ENCODE measurements at regions not wholly inside any gene's neighbourhood (a gene's known extent, or its start where the extent isn't known, plus 50 kb on each side); places are given as distances from the start of the nearest gene placed in this dataset.

DNA sequence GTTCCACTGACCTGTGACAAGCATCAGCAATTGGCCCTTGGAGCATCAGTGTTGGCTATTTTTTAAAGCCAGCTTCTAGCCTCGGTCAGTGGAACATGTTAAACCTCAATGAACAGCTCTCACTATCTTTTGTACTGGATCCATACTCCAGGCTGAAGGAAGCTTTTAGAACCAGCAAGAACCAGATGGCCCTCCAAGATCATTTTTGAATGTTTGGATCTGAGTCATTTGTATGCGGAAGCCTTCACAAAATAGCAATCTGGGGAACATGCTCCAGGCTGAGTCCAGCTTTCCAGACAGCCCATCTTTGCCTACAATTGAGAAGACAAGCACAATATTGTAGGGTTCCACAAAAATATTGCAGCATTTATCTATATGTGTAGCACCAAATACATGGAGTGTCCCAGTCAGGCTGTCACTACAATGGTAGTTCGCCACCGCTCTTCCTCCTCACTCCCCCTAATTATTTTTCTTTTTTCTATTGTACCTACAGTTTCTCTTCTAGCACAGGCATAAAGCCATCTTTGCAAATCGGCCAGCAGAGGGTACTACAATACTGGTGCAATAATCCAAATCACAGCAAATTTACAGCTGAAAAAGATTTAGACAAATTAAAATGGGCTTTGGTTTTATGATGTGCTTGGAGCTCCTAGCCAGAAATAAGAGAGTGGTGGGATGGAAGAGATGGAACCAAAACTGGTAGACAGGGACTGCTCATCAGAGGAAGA, 177.4 kb upstream of the BLID start:
- Histone ChIP-seq H2BK120ac (ENCODE audit: insufficient read depth, low read length, poor library complexity) (no peak overlapping the region), H2AK5ac (ENCODE audit: low read length) (no peak overlapping the region), H2BK5ac (ENCODE audit: low read depth, low read length, poor library complexity) (no peak overlapping the region), H3K18ac (ENCODE audit: low read length) (no peak overlapping the region), H3K36me3 (ENCODE audit: control insufficient read depth in 1 of 2, insufficient read depth in 2 of 2, low read length in 2 of 2) (no peaks in the 10 kb centered on the region), H2AFZ (ENCODE audit: insufficient read depth, low read length, poor library complexity) (no peak overlapping the region), H3K9me3 (ENCODE audit: insufficient read depth, low read depth, low read length) (peaks cover 2% of the 10 kb centered on the region), H3K27ac (ENCODE audit: low read depth, low read length) (no peak overlapping the region), H2BK12ac (ENCODE audit: low read length) (no peak overlapping the region), H3K4me1 (ENCODE audit: control insufficient read depth in 1 of 2, insufficient read depth in 2 of 2, low read length in 2 of 2) (no peaks in the 10 kb centered on the region), H3K23ac (ENCODE audit: low read length) (no peak overlapping the region), H4K8ac (ENCODE audit: low read depth, low read length) (no peak overlapping the region), H4K12ac (ENCODE audit: low read depth, low read length) (no peak overlapping the region), H3K4ac (ENCODE audit: low read depth, low read length) (no peak overlapping the region), H3K79me1 (ENCODE audit: low read length) (no peaks in the 10 kb centered on the region), H3K4me3 (ENCODE audit: low read depth, low read length) (no peak overlapping the region), H4K91ac (ENCODE audit: low read depth, low read length) (no peak overlapping the region), H3K14ac (ENCODE audit: low read length) (no peak overlapping the region), H3K9ac (ENCODE audit: low read length) (no peak overlapping the region), H3K4me2 (ENCODE audit: low read length) (no peak overlapping the region), H3K79me2 (ENCODE audit: control insufficient read depth, insufficient read depth, low read length, poor library complexity) (no peaks in the 10 kb centered on the region), H3K27me3 (ENCODE audit: insufficient read depth, low read length) (no peaks in the 10 kb centered on the region)
- no CpG with 5 or more reads among the region's 5 CpGs for WGBS (ENCODE audit: extremely low coverage, insufficient coverage, insufficient read length)
- peak in 1 of 2 donors; percentile 45 for DNase-seq

DNA sequence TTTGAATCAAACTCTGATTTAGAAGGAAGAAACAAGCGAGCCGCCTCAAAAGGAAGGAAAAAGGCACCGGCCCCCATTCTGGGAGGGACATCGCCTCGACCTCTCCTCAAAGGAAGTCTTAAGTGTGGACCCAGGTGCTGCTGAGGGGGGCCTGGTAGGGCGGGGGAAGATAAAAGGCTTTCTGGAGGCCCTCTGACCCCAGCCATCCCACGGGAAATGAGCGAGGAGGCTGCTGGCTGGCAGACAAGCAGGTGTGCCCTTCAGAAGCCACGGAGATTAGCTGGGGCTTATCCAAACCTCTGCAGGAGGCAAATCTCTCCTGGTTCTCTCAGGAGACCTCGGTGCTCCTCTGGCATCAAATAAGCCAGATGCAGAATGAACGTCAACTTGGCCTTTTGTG, 171.4 kb upstream of the BLID start:
- no peaks in the 10 kb centered on the region for H3K9me3 ChIP-seq (ENCODE audit: insufficient read depth, low read depth, low read length)
- no peak overlapping the region for H4K8ac ChIP-seq (ENCODE audit: low read depth, low read length)
- H4K91ac ChIP-seq (ENCODE audit: low read depth, low read length): no peak overlapping the region
- H3K4me1 ChIP-seq (ENCODE audit: control insufficient read depth in 1 of 2, insufficient read depth in 2 of 2, low read length in 2 of 2): no peaks in the 10 kb centered on the region
- no peak overlapping the region for H2AK5ac ChIP-seq (ENCODE audit: low read length)
- no peak overlapping the region for H3K9ac ChIP-seq (ENCODE audit: low read length)
- no peaks in the 10 kb centered on the region for H3K79me2 ChIP-seq (ENCODE audit: control insufficient read depth, insufficient read depth, low read length, poor library complexity)
- no peaks in the 10 kb centered on the region for H3K79me1 ChIP-seq (ENCODE audit: low read length)
- no peak overlapping the region for H3K4me3 ChIP-seq (ENCODE audit: low read depth, low read length)
- H2BK5ac ChIP-seq (ENCODE audit: low read depth, low read length, poor library complexity): no peak overlapping the region
- H3K36me3 ChIP-seq (ENCODE audit: control insufficient read depth in 1 of 2, insufficient read depth in 2 of 2, low read length in 2 of 2): no peaks in the 10 kb centered on the region
- no peak overlapping the region for H3K23ac ChIP-seq (ENCODE audit: low read length)
- no peak overlapping the region for H2AFZ ChIP-seq (ENCODE audit: insufficient read depth, low read length, poor library complexity)
- no peak overlapping the region for H3K14ac ChIP-seq (ENCODE audit: low read length)
- no peak overlapping the region for H3K4ac ChIP-seq (ENCODE audit: low read depth, low read length)
- no CpG with 5 or more reads among the region's 11 CpGs for WGBS (ENCODE audit: extremely low coverage, insufficient coverage, insufficient read length)
- no peak overlapping the region for H3K27ac ChIP-seq (ENCODE audit: low read depth, low read length)
- no peak overlapping the region for H4K12ac ChIP-seq (ENCODE audit: low read depth, low read length)
- no peak overlapping the region for H3K4me2 ChIP-seq (ENCODE audit: low read length)
- H2BK120ac ChIP-seq (ENCODE audit: insufficient read depth, low read length, poor library complexity): no peak overlapping the region
- no peak overlapping the region for H3K18ac ChIP-seq (ENCODE audit: low read length)
- H3K27me3 ChIP-seq (ENCODE audit: insufficient read depth, low read length): no peaks in the 10 kb centered on the region
- H2BK12ac ChIP-seq (ENCODE audit: low read length): no peak overlapping the region
- DNase-seq: no peak

DNA sequence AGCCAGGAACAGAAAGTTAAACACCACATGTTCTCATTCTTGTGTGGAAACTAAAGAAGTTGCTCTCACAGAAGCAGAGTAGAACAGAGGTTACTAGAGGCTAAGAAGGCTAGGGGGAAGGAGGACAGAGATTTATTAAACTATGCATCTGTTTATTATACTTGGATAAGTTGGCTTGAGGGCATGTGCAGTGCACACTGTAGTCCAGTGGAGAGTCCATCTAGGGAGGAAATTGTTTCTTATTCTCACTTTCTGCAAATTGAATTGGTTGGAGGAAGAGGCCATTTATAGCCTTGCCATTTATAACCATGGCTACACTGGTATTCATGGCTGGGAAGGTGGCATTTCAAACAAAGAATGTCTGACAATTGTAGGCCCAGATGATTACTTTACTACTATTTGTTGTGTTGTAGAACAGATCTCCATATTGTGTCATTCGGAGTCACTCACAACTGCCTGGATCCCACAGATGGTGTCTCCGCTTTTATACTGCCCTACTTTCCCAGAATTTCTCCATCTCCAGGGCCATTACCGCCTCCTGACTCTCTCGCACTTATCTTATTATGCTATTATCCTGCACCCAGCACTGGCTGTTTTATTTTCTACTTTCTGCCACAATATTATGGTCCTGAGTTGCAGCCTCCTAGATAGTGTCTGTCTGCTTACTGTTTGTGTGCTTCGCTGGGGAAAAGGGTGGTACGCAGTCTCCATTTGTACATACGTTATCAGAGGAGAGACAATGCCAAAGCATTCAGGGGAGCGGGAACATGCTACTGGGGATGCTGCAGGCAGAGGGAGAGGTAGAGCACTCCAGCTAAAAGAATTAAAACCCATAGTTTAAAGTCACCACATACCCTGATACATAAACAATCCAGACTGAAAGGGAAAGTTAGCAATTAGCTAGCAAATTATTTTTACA, 169.3 kb upstream of the BLID start:
- Histone ChIP-seq H4K91ac (ENCODE audit: low read depth, low read length) (no peak overlapping the region), H3K27me3 (ENCODE audit: insufficient read depth, low read length) (no peaks in the 10 kb centered on the region), H3K27ac (ENCODE audit: low read depth, low read length) (no peak overlapping the region), H3K4me2 (ENCODE audit: low read length) (no peak overlapping the region), H3K79me1 (ENCODE audit: low read length) (no peaks in the 10 kb centered on the region), H3K4me1 (ENCODE audit: control insufficient read depth in 1 of 2, insufficient read depth in 2 of 2, low read length in 2 of 2) (no peaks in the 10 kb centered on the region), H3K79me2 (ENCODE audit: control insufficient read depth, insufficient read depth, low read length, poor library complexity) (no peaks in the 10 kb centered on the region), H3K14ac (ENCODE audit: low read length) (no peak overlapping the region), H3K36me3 (ENCODE audit: control insufficient read depth in 1 of 2, insufficient read depth in 2 of 2, low read length in 2 of 2) (no peaks in the 10 kb centered on the region), H4K12ac (ENCODE audit: low read depth, low read length) (peak overlapping the region; percentile 36), H2BK120ac (ENCODE audit: insufficient read depth, low read length, poor library complexity) (no peak overlapping the region), H3K18ac (ENCODE audit: low read length) (no peak overlapping the region), H3K4ac (ENCODE audit: low read depth, low read length) (no peak overlapping the region), H3K23ac (ENCODE audit: low read length) (no peak overlapping the region), H2AK5ac (ENCODE audit: low read length) (no peak overlapping the region), H2BK5ac (ENCODE audit: low read depth, low read length, poor library complexity) (no peak overlapping the region), H3K9me3 (ENCODE audit: insufficient read depth, low read depth, low read length) (no peaks in the 10 kb centered on the region), H3K9ac (ENCODE audit: low read length) (no peak overlapping the region), H4K8ac (ENCODE audit: low read depth, low read length) (no peak overlapping the region), H3K4me3 (ENCODE audit: low read depth, low read length) (no peak overlapping the region), H2AFZ (ENCODE audit: insufficient read depth, low read length, poor library complexity) (no peak overlapping the region), H2BK12ac (ENCODE audit: low read length) (no peak overlapping the region)
- no peak for DNase-seq
- WGBS (ENCODE audit: extremely low coverage, insufficient coverage, insufficient read length): no CpG with 5 or more reads among the region's 8 CpGs

- Histone ChIP-seq H3K4me2 (ENCODE audit: low read length) (no peak overlapping the region), H2BK5ac (ENCODE audit: low read depth, low read length, poor library complexity) (no peak overlapping the region), H2AK5ac (ENCODE audit: low read length) (no peak overlapping the region), H2AFZ (ENCODE audit: insufficient read depth, low read length, poor library complexity) (no peak overlapping the region), H3K9me3 (ENCODE audit: insufficient read depth, low read depth, low read length) (no peaks in the 10 kb centered on the region), H3K4ac (ENCODE audit: low read depth, low read length) (no peak overlapping the region), H2BK12ac (ENCODE audit: low read length) (no peak overlapping the region), H3K23ac (ENCODE audit: low read length) (no peak overlapping the region), H3K14ac (ENCODE audit: low read length) (no peak overlapping the region), H3K18ac (ENCODE audit: low read length) (no peak overlapping the region), H3K27me3 (ENCODE audit: insufficient read depth, low read length) (no peaks in the 10 kb centered on the region), H3K4me1 (ENCODE audit: control insufficient read depth in 1 of 2, insufficient read depth in 2 of 2, low read length in 2 of 2) (no peaks in the 10 kb centered on the region), H3K79me1 (ENCODE audit: low read length) (no peaks in the 10 kb centered on the region), H4K91ac (ENCODE audit: low read depth, low read length) (no peak overlapping the region), H3K36me3 (ENCODE audit: control insufficient read depth in 1 of 2, insufficient read depth in 2 of 2, low read length in 2 of 2) (no peaks in the 10 kb centered on the region), H2BK120ac (ENCODE audit: insufficient read depth, low read length, poor library complexity) (no peak overlapping the region), H3K79me2 (ENCODE audit: control insufficient read depth, insufficient read depth, low read length, poor library complexity) (no peaks in the 10 kb centered on the region), H3K27ac (ENCODE audit: low read depth, low read length) (no peak overlapping the region), H4K8ac (ENCODE audit: low read depth, low read length) (no peak overlapping the region), H4K12ac (ENCODE audit: low read depth, low read length) (no peak overlapping the region), H3K9ac (ENCODE audit: low read length) (no peak overlapping the region), H3K4me3 (ENCODE audit: low read depth, low read length) (no peak overlapping the region)
- no CpG with 5 or more reads among the region's 5 CpGs for WGBS (ENCODE audit: extremely low coverage, insufficient coverage, insufficient read length)
- no peak for DNase-seq
Measured at GRCh38 chr11:122280870-122281269, 164.9 kb upstream of the BLID start.
